RCC 7860 (cell line): ENCODE measurements at regions not wholly inside any gene's neighbourhood (a gene's known extent, or its start where the extent isn't known, plus 50 kb on each side); places are given as distances from the start of the nearest gene placed in this dataset.

Source experiments
- DNase-seq: peaks from one replicate; pipeline ENCODE4 v3.0.0-alpha.2; 2015; ENCODE audit warnings: low spot score
- FAIRE-seq: peaks from 2 replicates; lab custom pipeline; 2012; peaks lifted over from hg19 to GRCh38; lab: Jason Lieb, UNC

GRCh38 chr3:28877912-28878311 lies 403.0 kb upstream of the RBMS3 start:
- no peak for FAIRE-seq
- no peak for DNase-seq

DNA sequence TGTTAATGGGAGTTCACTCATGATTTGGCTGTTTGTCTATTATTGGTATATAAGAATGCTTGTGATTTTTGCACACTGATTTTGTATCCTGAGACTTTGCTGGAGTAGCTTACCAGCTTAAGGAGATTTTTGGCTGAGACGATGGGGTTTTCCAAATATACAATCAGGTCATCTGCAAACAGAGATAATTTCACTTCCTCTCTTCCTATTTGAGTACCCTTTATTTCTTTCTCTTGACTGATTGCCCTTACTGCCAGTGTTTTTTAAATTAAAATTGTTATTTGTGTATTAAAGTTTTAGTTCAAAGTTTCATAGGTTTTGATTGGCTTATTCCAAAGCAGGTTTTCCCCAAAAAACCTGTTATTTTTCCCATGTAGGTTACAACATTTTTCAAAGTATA lies 390.5 kb upstream of the RBMS3 start:
- DNase-seq (no peak), FAIRE-seq (no peak)

GRCh38 chr3:28891485-28891884 lies 389.4 kb upstream of the RBMS3 start:
- FAIRE-seq (no peak), DNase-seq (no peak)

DNA sequence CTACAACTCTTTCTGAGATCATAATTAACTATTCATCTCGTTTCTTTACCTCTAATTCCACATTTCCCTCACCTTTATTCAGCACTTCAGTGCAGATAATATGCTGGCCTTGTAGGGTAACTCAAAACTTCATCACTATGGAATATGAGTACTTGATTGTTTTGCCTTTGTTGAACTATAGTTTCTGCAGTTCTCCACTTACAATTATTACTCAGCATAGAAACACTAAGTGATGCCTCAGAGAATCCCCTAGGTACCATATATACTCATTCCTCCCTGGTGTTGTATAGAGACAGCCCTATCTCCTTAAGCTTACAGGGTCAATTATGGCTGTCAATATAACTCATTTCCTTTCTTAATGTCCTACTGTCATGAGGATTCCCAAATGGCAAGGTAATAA lies 380.6 kb upstream of the RBMS3 start:
- no peak for DNase-seq
- FAIRE-seq, result no peak

DNA sequence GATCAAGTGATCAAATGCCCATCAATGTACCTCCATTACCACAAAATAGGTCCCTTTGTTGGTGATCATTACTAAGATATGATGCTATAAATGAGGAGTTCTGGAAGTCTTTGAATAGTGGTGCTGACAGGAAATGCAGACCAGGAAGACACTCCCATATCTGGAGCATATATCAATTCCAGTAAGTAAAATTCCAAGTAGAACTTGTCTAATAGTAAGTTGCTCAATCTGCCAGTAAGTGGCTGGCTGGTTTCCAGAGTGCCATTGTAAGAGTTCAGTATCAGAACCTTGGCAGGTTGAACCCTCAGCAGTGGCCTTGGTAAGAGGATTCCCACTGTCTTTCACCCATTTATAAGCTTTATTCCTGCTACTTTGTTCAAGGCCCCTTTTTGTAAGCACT lies 379.9 kb upstream of the RBMS3 start:
- DNase-seq (no peak), FAIRE-seq (no peak)

DNA sequence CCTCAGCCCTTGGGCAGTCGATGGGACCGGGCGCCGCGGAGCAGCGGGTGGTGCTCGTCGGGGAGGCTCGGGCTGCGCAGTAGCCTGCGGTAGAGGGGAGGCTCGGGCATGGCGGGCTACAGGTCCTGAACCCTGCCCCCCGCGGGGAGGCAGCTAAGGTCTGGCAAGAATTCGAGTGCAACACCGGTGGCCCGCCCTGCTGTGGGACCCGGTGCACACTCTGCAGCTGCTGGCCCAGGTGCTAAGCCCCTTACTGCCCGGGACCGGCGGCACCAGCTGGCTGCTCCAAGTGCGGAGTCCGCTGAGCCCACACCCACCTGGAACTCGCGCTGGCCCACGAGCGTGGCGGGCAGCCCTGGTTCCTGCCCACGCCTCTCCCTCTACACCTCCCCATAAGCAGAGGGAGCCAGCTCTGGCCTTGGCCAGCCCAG lies 377.7 kb upstream of the RBMS3 start:
- FAIRE-seq, result no peak
- DNase-seq, result no peak

DNA sequence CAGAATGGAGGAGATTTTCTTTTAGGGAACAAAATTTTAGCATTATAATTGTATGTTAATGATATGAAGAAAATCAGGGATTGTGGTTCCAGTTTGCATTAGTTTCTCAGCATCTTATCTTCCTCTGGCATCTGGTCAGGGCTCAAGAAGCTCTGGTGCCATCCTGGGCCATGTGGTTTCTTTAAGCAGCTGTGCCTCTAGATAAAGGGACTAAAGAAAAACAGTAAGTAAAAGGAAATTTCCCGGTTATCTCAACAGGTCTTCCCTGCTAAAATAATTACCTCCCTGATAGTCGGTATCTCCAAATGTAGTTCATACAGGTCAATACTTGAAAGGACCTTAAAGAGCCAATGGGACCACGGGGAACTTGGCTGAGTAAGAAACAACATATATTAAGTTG lies 375.1 kb upstream of the RBMS3 start:
- FAIRE-seq, result no peak
- DNase-seq, result no peak

DNA sequence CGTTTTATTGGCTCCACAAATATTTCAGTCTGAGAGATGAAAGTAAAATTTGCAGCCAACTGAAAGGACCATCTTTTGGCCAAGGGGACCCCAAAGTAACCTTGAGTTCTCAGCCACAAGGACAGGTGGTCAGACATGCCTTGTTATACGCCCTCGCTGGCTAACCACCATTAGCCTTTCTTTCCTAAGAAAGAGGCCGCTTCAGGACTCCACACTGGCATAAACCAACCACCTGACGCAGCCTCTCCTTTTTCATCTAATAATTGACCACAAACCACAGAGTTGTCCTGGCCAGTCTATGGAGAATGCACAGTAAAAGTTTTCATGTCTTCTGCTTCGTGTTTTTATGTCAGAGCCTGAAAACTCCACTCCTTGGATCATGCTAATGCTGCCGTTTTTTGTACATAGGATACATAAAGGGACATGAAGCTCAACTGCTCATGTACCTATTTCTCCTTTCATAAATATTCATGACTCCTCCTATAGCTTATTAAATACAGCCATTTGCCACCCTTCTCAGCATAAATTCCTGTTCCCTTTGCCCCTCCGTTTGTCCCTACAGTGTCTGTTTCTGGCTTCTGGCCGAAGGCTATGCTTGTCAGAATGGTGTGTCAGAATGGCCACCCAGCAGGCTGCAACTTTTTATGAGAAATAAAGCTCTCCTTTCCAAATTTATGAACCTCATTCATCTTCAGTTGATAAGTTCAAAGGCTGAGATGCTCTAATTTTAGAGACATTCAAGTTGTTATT lies 374.1 kb upstream of the RBMS3 start:
- no peak for DNase-seq
- no peak for FAIRE-seq

DNA sequence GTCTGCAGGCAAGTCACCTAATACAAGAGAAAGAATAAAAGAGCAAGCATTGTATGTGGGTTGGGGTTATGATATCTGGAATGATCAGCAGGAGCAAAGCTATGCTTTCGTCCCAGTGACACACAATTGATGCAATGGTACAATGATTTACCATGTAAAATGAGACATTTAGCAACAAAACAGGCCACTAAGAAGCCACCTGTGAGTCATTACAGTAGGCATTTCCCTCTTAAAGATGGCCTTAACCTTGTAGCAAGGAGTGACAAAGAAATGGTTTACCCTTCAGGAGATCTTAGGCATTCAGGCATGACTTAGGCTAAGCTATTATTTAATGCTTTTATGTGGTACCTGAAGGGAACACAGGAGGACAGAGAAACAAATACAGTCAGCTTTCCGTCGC lies 373.3 kb upstream of the RBMS3 start:
- FAIRE-seq, result peak; percentile 46
- DNase-seq, result peak; percentile 45

DNA sequence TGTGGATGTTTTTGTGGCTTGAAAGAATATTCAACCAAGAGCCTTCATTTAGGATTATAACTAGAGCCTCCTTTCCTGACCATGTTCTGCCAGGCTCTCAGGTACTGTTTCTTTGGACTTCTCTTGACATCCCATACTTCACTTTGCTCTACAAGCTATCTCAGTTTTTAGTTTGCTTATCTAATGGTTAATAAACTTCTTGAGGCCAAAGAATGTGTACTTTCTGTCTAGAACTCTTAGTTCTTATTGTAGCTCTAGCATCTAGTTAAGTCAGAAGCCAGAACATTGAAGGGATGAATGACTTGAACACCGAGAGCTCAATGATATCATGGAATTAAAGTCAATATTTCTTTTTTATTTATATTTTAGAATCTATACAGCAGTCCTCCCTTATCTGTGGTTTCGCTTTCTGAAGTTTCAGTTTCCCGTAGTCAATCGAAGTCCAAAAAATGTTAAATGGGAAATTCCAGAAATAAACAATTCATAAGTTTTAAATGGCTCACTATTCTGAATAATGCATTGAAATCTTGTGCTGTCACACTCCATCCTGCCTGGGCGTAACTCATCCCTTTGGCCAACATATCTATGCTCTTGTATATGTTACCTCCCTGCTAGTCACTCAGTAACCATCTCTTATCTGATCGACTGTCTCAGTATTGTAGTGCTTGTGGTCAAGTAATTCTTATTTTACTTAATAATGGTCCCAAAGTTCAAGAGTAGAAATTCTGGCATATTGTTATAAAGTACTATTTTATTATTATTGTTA lies 368.6 kb upstream of the RBMS3 start:
- FAIRE-seq (no peak), DNase-seq (peak; percentile 13)

- peak; percentile 56 for DNase-seq
- FAIRE-seq, result no peak
Observed at GRCh38 chr3:28915741-28916500, 364.9 kb upstream of the RBMS3 start.

DNA sequence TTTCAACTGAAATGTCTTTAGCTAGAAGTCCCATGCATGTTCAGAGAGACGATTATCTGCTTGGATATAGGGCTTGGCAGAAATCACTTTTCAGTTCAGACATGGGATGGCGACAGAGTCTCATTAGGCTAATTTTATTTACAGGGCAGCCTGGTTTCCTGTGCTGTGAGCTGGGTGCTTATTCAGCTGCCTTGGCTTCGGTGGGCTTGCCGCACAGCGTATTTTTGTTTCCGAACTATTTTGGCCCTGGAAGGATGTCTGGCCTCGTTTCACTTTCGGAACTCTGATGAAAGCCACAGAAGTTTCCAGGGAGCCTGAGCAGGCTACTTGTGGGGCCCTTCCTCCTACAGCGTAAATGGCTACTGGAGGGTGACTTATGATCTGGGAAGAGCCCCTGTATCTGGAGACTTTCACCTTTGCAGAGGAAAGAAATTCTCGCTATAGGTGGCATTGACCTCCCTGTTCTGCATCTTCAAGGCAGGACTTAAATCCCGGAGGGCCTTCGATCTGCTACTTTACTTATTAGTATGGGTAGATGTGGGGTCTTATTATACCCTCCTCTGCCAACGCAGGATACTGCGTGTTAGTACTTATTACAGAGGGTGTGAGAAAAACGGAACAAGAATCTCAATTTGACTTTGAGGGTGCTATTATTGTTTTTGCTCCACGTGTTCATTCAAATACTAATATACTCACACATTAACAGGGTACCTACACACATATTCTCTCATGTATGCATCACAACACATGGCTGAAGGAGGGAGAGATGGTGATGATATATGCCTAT lies 364.0 kb upstream of the RBMS3 start:
- FAIRE-seq (no peak), DNase-seq (no peak)

GRCh38 chr3:28917895-28918475 lies 362.9 kb upstream of the RBMS3 start:
- DNase-seq, result no peak
- FAIRE-seq, result no peak

GRCh38 chr3:28922376-28922775 lies 358.5 kb upstream of the RBMS3 start:
- DNase-seq, result no peak
- FAIRE-seq, result no peak

DNA sequence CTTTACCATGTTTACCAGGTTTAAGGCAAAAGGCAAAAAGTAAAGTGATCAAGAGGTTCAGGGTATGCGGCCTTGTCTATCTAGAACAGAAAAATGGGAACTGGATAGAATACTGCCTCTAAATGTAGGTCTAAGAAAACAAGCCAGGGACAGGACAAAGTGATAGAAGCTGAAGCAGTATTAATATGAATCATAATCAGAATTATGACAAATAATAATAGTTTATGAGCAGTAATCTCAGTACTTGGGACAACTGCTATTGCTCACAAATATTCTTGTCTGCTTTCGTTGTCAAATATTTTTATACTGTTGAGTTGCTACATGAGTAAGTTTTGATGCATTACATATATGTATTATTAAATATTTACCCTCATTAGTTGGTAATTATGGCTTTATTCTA lies 356.9 kb upstream of the RBMS3 start:
- FAIRE-seq, result no peak
- no peak for DNase-seq

GRCh38 chr3:28924744-28925360 lies 356.0 kb upstream of the RBMS3 start:
- DNase-seq (no peak), FAIRE-seq (peak; percentile 44)

- DNase-seq, result no peak
- FAIRE-seq, result no peak
Observed at GRCh38 chr3:28933337-28933736, 347.5 kb upstream of the RBMS3 start.

- DNase-seq (no peak), FAIRE-seq (no peak)
Observed at GRCh38 chr3:28934126-28934813, 346.6 kb upstream of the RBMS3 start.

DNA sequence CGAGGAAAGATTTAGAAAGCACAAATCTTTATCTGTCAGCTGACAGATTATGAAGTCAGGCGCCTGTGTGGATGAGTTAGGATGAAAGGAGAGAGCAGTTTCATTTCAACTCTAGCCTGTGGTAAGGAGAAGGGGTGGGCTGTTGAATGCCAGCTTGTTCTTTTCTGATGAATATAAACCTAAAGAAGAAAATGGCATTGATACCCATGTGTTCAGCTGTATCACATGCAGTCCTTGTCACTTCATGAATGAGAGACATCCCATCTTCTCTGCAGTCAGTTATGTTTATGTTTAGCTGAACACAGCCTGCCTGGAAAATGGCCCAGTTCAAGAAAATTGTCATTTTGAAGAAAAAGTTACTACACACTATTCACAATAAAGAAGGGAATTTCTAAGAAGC lies 345.7 kb upstream of the RBMS3 start:
- FAIRE-seq, result no peak
- DNase-seq, result no peak

DNA sequence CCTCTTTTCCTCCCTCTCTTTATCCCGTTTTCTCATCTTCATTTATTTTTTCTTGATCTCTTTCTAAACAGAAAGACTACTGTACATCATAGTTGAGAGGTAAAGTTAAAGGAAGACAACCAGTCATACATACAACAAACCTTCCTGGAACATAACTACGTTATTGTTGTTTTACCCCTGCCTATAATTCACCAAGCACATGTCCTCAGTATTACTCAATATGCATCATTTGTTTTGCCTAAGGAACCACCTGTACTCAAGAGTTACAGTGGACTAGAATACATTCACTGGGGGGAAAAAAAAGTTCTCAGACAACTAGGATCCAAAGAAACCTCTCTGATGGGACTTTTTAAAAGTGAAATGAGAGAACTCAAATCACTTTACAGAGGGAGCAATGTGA lies 344.7 kb upstream of the RBMS3 start:
- no peak for DNase-seq

More for the DNA sequence above, 344.7 kb upstream of the RBMS3 start:
- no peak for FAIRE-seq
